ENCODE measurements at regions not wholly inside any gene's neighbourhood (a gene's known extent, or its start where the extent isn't known, plus 50 kb on each side); places are given as distances from the start of the nearest gene placed in this dataset.

- DNase-seq = no peak
- peaks cover 52% of the 10 kb centered on the region for H3K27me3 Mint-ChIP-seq (ENCODE audit: low read depth)
- ATAC-seq (replicated peaks in 1 of 2) = no peak
- peaks cover 88% of the 10 kb centered on the region for H3K4me1 Mint-ChIP-seq (ENCODE audit: low read depth)
- H3K36me3 Mint-ChIP-seq (ENCODE audit: insufficient read depth in 2 of 2) = peaks cover 0 to 2% of the 10 kb centered on the region in 2 donors
- H3K4me3 Mint-ChIP-seq = peak overlapping the region; percentile 74 to 81
- no peaks in the 10 kb centered on the region for H3K9me3 Mint-ChIP-seq
- peak overlapping the region; percentile 72 for H3K27ac Mint-ChIP-seq
Observed at GRCh38 chr15:70493376-70493775, 270.0 kb downstream of the UACA start.

- ATAC-seq (replicated peaks in 1 of 2) = peak; percentile 70 to 71
- H3K4me3 Mint-ChIP-seq = peak overlapping the region; percentile 74 to 81
- peaks cover 46% of the 10 kb centered on the region for H3K27me3 Mint-ChIP-seq (ENCODE audit: low read depth)
- peaks cover 93% of the 10 kb centered on the region for H3K4me1 Mint-ChIP-seq (ENCODE audit: low read depth)
- H3K9me3 Mint-ChIP-seq = no peaks in the 10 kb centered on the region
- peak; percentile 89 to 93 for DNase-seq
- H3K27ac Mint-ChIP-seq = peak overlapping the region; percentile 72
- H3K36me3 Mint-ChIP-seq (ENCODE audit: insufficient read depth in 2 of 2) = peaks cover 0 to 2% of the 10 kb centered on the region in 2 donors
Observed at GRCh38 chr15:70492240-70493177, 270.8 kb downstream of the UACA start.

- peak overlapping the region; percentile 74 to 81 for H3K4me3 Mint-ChIP-seq
- peak overlapping the region; percentile 61 for H3K27ac Mint-ChIP-seq
- ATAC-seq (replicated peaks in 1 of 2) (no peak), DNase-seq (no peak)
- H3K4me1 Mint-ChIP-seq (ENCODE audit: low read depth) = peaks cover 94% of the 10 kb centered on the region
- H3K27me3 Mint-ChIP-seq (ENCODE audit: low read depth) = peaks cover 40% of the 10 kb centered on the region
- no peaks in the 10 kb centered on the region for H3K9me3 Mint-ChIP-seq
- peaks cover 0 to 2% of the 10 kb centered on the region in 2 donors for H3K36me3 Mint-ChIP-seq (ENCODE audit: insufficient read depth in 2 of 2)
Observed at GRCh38 chr15:70491641-70492040, 271.7 kb downstream of the UACA start.

GRCh38 chr15:70491201-70491621 lies 272.1 kb downstream of the UACA start:
- peaks cover 96% of the 10 kb centered on the region for H3K4me1 Mint-ChIP-seq (ENCODE audit: low read depth)
- no peak overlapping the region for H3K27ac Mint-ChIP-seq
- H3K9me3 Mint-ChIP-seq = no peaks in the 10 kb centered on the region
- ATAC-seq (replicated peaks in 1 of 2) (peak; percentile 14 to 25), DNase-seq (peak in 1 of 2 donors; percentile 38)
- H3K36me3 Mint-ChIP-seq (ENCODE audit: insufficient read depth in 2 of 2) = peaks cover 0 to 2% of the 10 kb centered on the region in 2 donors
- peaks cover 36% of the 10 kb centered on the region for H3K27me3 Mint-ChIP-seq (ENCODE audit: low read depth)
- peak overlapping the region; percentile 74 to 81 for H3K4me3 Mint-ChIP-seq

- DNase-seq = no peak
- Mint-ChIP-seq H3K4me3 (peak overlapping the region; percentile 30 to 74), H3K27ac (no peak overlapping the region), H3K4me1 (ENCODE audit: low read depth) (peaks cover 98% of the 10 kb centered on the region), H3K36me3 (ENCODE audit: insufficient read depth in 2 of 2) (peaks cover 0 to 2% of the 10 kb centered on the region in 2 donors), H3K27me3 (ENCODE audit: low read depth) (peaks cover 32% of the 10 kb centered on the region), H3K9me3 (no peaks in the 10 kb centered on the region)
- no peak for ATAC-seq (replicated peaks in 1 of 2)
Observed at GRCh38 chr15:70490838-70491155, 272.6 kb downstream of the UACA start.

GRCh38 chr15:70490148-70490837 lies 273.1 kb downstream of the UACA start:
- Mint-ChIP-seq H3K9me3 (no peaks in the 10 kb centered on the region), H3K36me3 (ENCODE audit: insufficient read depth in 2 of 2) (peaks cover 0 to 2% of the 10 kb centered on the region in 2 donors)

GRCh38 chr15:70488941-70489848 lies 274.2 kb downstream of the UACA start:
- Mint-ChIP-seq H3K36me3 (ENCODE audit: insufficient read depth in 2 of 2) (peaks cover 4% of the 10 kb centered on the region in 2 donors), H3K27me3 (ENCODE audit: low read depth) (peaks cover 38% of the 10 kb centered on the region), H3K4me3 (no peak overlapping the region), H3K4me1 (ENCODE audit: low read depth) (peaks cover 87% of the 10 kb centered on the region), H3K27ac (no peak overlapping the region), H3K9me3 (no peaks in the 10 kb centered on the region)
- DNase-seq (no peak), ATAC-seq (replicated peaks in 1 of 2) (no peak)

More at GRCh38 chr15:70490148-70490837, 273.1 kb downstream of the UACA start:
- H3K4me1 Mint-ChIP-seq (ENCODE audit: low read depth) = peaks cover 98% of the 10 kb centered on the region
- peaks cover 32% of the 10 kb centered on the region for H3K27me3 Mint-ChIP-seq (ENCODE audit: low read depth)
- ATAC-seq (replicated peaks in 1 of 2) (no peak), DNase-seq (no peak)
- H3K27ac Mint-ChIP-seq = no peak overlapping the region
- peak overlapping the region in 1 of 2 donors; percentile 30 for H3K4me3 Mint-ChIP-seq

- ATAC-seq (replicated peaks in 1 of 2) (no peak), DNase-seq (peak; percentile 71 to 79)
- Mint-ChIP-seq H3K36me3 (ENCODE audit: insufficient read depth in 2 of 2) (peaks cover 2 to 4% of the 10 kb centered on the region in 2 donors), H3K9me3 (no peaks in the 10 kb centered on the region), H3K4me1 (ENCODE audit: low read depth) (peaks cover 76% of the 10 kb centered on the region), H3K4me3 (no peak overlapping the region), H3K27ac (no peak overlapping the region), H3K27me3 (ENCODE audit: low read depth) (peaks cover 49% of the 10 kb centered on the region)
Observed at GRCh38 chr15:70488002-70488605, 275.3 kb downstream of the UACA start.

- Mint-ChIP-seq H3K9me3 (no peaks in the 10 kb centered on the region), H3K27me3 (ENCODE audit: low read depth) (peaks cover 57% of the 10 kb centered on the region), H3K36me3 (ENCODE audit: insufficient read depth in 2 of 2) (peaks cover 2 to 4% of the 10 kb centered on the region in 2 donors), H3K4me3 (no peak overlapping the region), H3K27ac (no peak overlapping the region), H3K4me1 (ENCODE audit: low read depth) (peaks cover 74% of the 10 kb centered on the region)
- DNase-seq (peak in 1 of 2 donors; percentile 44), ATAC-seq (replicated peaks in 1 of 2) (peak in 1 of 2 donors; percentile 6)
Observed at GRCh38 chr15:70487387-70487740, 276.0 kb downstream of the UACA start.

- Mint-ChIP-seq H3K36me3 (ENCODE audit: insufficient read depth in 2 of 2) (peaks cover 2 to 4% of the 10 kb centered on the region in 2 donors), H3K27me3 (ENCODE audit: low read depth) (peaks cover 62% of the 10 kb centered on the region), H3K4me1 (ENCODE audit: low read depth) (peaks cover 71% of the 10 kb centered on the region), H3K4me3 (peak overlapping the region; percentile 46 to 58), H3K9me3 (no peaks in the 10 kb centered on the region), H3K27ac (peak overlapping the region; percentile 59)
- DNase-seq (peak; percentile 89 to 93), ATAC-seq (replicated peaks in 1 of 2) (peak; percentile 83 to 85)
Observed at GRCh38 chr15:70486451-70487386, 276.6 kb downstream of the UACA start.

GRCh38 chr15:70486012-70486411 lies 277.3 kb downstream of the UACA start:
- peaks cover 64% of the 10 kb centered on the region for H3K4me1 Mint-ChIP-seq (ENCODE audit: low read depth)
- no peak for ATAC-seq (replicated peaks in 1 of 2)
- DNase-seq = no peak
- no peak overlapping the region for H3K27ac Mint-ChIP-seq
- peaks cover 62% of the 10 kb centered on the region for H3K27me3 Mint-ChIP-seq (ENCODE audit: low read depth)
- peaks cover 2 to 4% of the 10 kb centered on the region in 2 donors for H3K36me3 Mint-ChIP-seq (ENCODE audit: insufficient read depth in 2 of 2)
- H3K4me3 Mint-ChIP-seq = peak overlapping the region; percentile 46 to 58
- no peaks in the 10 kb centered on the region for H3K9me3 Mint-ChIP-seq

All from activated T-cell treated with anti-CD3 and anti-CD28 coated beads, Interleukin-2, amount 50 U/mL, for 72 hours (primary cell).